ENCODE measurements at regions not wholly inside any gene's neighbourhood (a gene's known extent, or its start where the extent isn't known, plus 50 kb on each side); places are given as distances from the start of the nearest gene placed in this dataset.

DNA sequence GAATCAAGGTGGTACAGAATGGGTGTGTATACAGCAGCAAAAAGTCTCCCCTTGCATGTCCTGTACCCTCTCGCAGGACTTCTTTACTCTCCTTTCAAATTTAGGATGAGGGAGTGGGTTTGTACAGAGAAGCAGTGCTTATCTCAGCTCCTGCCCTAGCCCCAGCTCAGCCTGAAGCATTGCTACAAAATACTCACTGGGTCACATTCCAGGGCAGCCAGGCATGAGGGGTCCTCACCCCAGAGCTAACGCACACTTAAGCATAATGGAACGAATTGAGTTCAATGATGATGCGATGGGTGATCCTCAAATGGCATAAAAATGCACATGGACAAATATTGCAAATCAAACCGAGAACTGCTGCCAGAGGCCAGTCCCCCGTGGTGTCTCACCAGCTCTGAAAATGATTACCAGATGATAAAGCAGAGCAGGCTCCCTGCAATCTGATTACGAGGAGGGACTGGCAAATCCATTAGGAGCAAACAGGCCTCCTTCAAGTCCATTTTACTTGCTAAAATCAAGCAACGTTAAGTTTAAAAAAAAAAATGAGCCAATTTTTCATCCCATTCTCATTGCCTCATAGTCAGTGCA, 231.6 kb upstream of the TAS2R1 start:
- Histone ChIP-seq H3K36me3 (ENCODE audit: control insufficient read depth, insufficient read depth, low read length) (no peaks in the 10 kb centered on the region), H3K27me3 (ENCODE audit: control insufficient read depth, insufficient read depth, low read length) (no peaks in the 10 kb centered on the region), H3K27ac (ENCODE audit: low read depth, low read length) (no peak overlapping the region), H3K4me1 (ENCODE audit: control insufficient read depth, insufficient read depth, low read length) (no peaks in the 10 kb centered on the region; the same call in 1 of the 2 replicates), H3K9me3 (ENCODE audit: control insufficient read depth, insufficient read depth, low read depth, low read length) (peaks cover 32% of the 10 kb centered on the region), H3K9ac (ENCODE audit: low read length) (no peak overlapping the region), H3K4me3 (ENCODE audit: low read depth, low read length) (no peak overlapping the region)

DNA sequence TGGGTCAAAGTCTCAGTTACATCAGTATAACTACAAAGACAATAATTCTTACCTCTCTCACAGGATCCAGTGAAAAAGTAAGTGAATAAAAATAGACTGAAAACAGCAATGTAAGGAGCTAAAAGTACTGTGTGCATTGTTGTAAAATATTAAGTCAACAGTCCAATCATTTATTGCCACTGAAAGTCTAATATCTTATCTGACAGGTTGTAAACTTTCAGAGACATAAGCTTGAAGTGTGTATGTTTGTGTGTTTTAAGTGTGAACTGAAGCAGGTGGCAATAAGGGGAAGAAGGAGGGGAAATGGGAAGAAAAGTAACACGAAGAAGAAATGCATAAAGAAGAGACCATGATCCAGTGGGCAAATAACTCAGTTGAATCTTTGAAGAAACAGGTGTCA, 229.7 kb upstream of the TAS2R1 start:
- Histone ChIP-seq H3K4me1 (ENCODE audit: control insufficient read depth, insufficient read depth, low read length) (no peaks in the 10 kb centered on the region; the same call in 1 of the 2 replicates), H3K36me3 (ENCODE audit: control insufficient read depth, insufficient read depth, low read length) (no peaks in the 10 kb centered on the region), H3K9me3 (ENCODE audit: control insufficient read depth, insufficient read depth, low read depth, low read length) (peaks cover 15% of the 10 kb centered on the region), H3K27me3 (ENCODE audit: control insufficient read depth, insufficient read depth, low read length) (no peaks in the 10 kb centered on the region), H3K9ac (ENCODE audit: low read length) (no peak overlapping the region), H3K4me3 (ENCODE audit: low read depth, low read length) (no peak overlapping the region), H3K27ac (ENCODE audit: low read depth, low read length) (no peak overlapping the region)

DNA sequence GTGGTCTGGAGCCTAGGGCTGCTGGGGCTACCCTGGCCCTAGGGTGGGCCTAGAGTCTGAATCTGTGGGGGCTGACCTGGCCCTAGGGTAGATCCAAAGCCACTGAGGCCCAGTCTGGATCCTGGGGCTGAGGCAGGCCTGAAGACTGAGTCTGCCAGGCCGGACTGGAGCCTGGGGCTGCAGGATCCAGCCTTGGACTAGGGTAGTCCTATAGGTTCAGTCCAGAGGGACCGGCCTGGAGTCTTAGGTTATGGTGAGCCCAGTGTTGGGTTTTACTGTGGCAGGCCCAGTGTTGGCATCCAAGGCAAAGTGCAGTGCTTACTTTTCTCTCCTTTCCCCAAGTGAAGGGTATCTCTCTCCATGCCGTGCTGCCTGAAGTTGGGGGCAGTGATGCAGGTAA, 227.9 kb upstream of the TAS2R1 start:
- Histone ChIP-seq H3K27me3 (ENCODE audit: control insufficient read depth, insufficient read depth, low read length) (no peaks in the 10 kb centered on the region), H3K36me3 (ENCODE audit: control insufficient read depth, insufficient read depth, low read length) (no peaks in the 10 kb centered on the region), H3K9ac (ENCODE audit: low read length) (no peak overlapping the region), H3K27ac (ENCODE audit: low read depth, low read length) (no peak overlapping the region), H3K4me1 (ENCODE audit: control insufficient read depth, insufficient read depth, low read length) (no peaks in the 10 kb centered on the region; the same call in 1 of the 2 replicates), H3K4me3 (ENCODE audit: low read depth, low read length) (no peak overlapping the region), H3K9me3 (ENCODE audit: control insufficient read depth, insufficient read depth, low read depth, low read length) (0 out of 2 replicates have a peak, but pooled peaks cover 3% of the 10 kb centered on the region)

DNA sequence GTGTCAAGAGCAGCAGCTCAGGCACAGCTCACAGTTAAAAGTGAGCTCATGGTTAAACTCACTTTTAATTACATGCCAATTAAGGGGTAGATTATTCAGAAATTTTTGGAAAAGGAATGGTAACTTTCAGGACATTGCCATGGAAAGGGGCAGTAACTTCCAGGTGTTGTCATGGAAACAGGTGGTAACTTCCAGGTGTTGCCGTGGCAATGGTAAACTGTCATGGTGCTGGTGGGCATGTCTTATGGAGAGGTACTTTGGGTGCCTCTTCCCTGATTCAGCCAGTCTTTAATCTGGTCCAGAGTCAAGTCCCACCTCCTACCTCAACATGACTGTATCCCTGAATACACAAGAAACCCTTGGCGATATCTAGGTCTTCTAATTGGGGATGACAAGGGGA, 223.2 kb upstream of the TAS2R1 start:
- H3K27me3 ChIP-seq (ENCODE audit: control insufficient read depth, insufficient read depth, low read length): no peaks in the 10 kb centered on the region
- H3K36me3 ChIP-seq (ENCODE audit: control insufficient read depth, insufficient read depth, low read length): no peaks in the 10 kb centered on the region
- H3K4me3 ChIP-seq (ENCODE audit: low read depth, low read length): no peak overlapping the region
- no peaks in the 10 kb centered on the region for H3K4me1 ChIP-seq (ENCODE audit: control insufficient read depth, insufficient read depth, low read length)
- H3K27ac ChIP-seq (ENCODE audit: low read depth, low read length): no peak overlapping the region
- no peak overlapping the region for H3K9ac ChIP-seq (ENCODE audit: low read length)
- H3K9me3 ChIP-seq (ENCODE audit: control insufficient read depth, insufficient read depth, low read depth, low read length): 0 out of 2 replicates have a peak, but pooled peaks cover 3% of the 10 kb centered on the region

DNA sequence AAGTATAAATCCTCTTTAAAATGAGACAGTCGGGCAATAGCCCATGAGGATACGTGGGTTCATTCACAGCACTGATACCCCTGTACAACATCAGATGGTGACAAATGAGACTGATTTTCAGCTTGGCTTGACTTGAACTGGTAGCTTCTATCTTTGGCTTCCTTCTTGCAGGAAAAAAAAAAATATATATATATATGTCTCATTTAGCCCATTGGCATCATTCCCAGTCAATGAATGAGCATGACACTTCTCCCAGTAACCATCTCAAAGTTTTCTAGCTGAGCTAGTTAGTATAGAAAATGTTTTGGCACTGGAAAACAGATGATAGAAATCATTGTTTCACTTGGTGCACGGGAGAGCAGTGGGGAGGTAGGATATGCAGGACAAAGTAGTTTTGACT, 222.5 kb upstream of the TAS2R1 start:
- Histone ChIP-seq H3K9me3 (ENCODE audit: control insufficient read depth, insufficient read depth, low read depth, low read length) (0 out of 2 replicates have a peak, but pooled peaks cover 3% of the 10 kb centered on the region), H3K9ac (ENCODE audit: low read length) (no peak overlapping the region), H3K4me1 (ENCODE audit: control insufficient read depth, insufficient read depth, low read length) (no peaks in the 10 kb centered on the region), H3K27ac (ENCODE audit: low read depth, low read length) (no peak overlapping the region), H3K36me3 (ENCODE audit: control insufficient read depth, insufficient read depth, low read length) (no peaks in the 10 kb centered on the region), H3K4me3 (ENCODE audit: low read depth, low read length) (no peak overlapping the region), H3K27me3 (ENCODE audit: control insufficient read depth, insufficient read depth, low read length) (no peaks in the 10 kb centered on the region)

DNA sequence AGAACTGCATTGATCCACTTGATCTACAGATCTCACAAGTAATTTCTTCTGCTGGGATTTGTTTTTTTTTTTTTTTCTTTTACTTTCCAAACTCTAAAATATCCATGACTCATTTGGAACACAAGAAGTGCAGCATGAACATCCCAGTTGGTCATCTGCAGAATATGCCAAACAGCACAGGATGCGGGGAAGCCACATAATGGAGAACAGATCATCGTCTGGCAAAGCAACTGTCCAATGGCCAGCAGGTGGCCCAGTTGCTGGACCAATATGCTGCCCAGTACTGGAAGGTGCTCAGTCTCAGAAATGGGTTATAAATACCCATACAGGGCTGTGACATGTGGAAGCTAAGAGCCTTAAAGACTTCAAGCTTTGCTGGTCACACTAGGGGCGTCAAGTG, 221.3 kb upstream of the TAS2R1 start:
- no peaks in the 10 kb centered on the region for H3K36me3 ChIP-seq (ENCODE audit: control insufficient read depth, insufficient read depth, low read length)
- no peak overlapping the region for H3K4me3 ChIP-seq (ENCODE audit: low read depth, low read length)
- no peak overlapping the region for H3K9ac ChIP-seq (ENCODE audit: low read length)
- no peaks in the 10 kb centered on the region for H3K27me3 ChIP-seq (ENCODE audit: control insufficient read depth, insufficient read depth, low read length)
- no peaks in the 10 kb centered on the region for H3K9me3 ChIP-seq (ENCODE audit: control insufficient read depth, insufficient read depth, low read depth, low read length)
- H3K4me1 ChIP-seq (ENCODE audit: control insufficient read depth, insufficient read depth, low read length): no peaks in the 10 kb centered on the region
- no peak overlapping the region for H3K27ac ChIP-seq (ENCODE audit: low read depth, low read length)

DNA sequence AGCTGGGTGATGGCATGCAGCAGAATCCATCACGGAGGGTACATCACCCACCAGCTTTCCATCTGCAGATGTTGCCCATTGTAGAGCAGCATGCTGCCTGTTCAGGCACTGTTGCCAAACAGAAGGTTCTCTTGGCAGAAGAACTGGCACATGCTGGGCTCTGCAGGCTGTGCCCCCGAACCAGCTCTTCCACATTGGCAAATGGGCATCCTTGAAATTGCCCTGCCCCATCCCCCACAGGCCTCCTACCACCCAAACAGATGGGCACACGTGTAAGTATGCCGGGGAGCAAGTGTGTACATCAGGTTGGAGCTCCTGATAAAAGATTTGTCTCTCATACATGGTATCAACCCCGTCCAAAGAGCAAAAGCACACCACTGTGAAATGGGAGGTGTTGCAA, 220.3 kb upstream of the TAS2R1 start:
- no peak overlapping the region for H3K9ac ChIP-seq (ENCODE audit: low read length)
- no peak overlapping the region for H3K4me3 ChIP-seq (ENCODE audit: low read depth, low read length)
- no peaks in the 10 kb centered on the region for H3K4me1 ChIP-seq (ENCODE audit: control insufficient read depth, insufficient read depth, low read length)
- no peaks in the 10 kb centered on the region for H3K27me3 ChIP-seq (ENCODE audit: control insufficient read depth, insufficient read depth, low read length)
- no peaks in the 10 kb centered on the region for H3K9me3 ChIP-seq (ENCODE audit: control insufficient read depth, insufficient read depth, low read depth, low read length)
- no peak overlapping the region for H3K27ac ChIP-seq (ENCODE audit: low read depth, low read length)
- no peaks in the 10 kb centered on the region for H3K36me3 ChIP-seq (ENCODE audit: control insufficient read depth, insufficient read depth, low read length)

DNA sequence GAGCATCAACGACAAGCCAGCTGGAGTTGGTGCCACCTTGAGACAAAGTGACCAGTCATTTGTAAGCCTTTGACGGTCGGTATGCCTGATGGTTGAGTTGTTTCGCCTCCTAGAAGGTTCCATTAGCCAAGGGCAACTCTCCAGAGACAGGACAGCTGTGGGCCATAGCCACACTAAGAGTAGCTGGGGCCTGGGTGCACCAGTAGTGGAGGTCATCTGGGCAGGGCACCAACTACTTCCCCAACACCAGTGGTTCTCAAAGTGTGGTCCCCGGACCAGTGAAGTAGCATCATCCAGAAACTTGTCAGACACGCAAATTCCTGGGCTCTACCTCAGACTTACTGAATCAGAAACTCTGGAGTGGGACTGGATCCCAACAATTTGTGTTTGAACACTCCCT, 217.5 kb upstream of the TAS2R1 start:
- H3K27ac ChIP-seq (ENCODE audit: low read depth, low read length): no peak overlapping the region
- no peaks in the 10 kb centered on the region for H3K9me3 ChIP-seq (ENCODE audit: control insufficient read depth, insufficient read depth, low read depth, low read length)
- H3K27me3 ChIP-seq (ENCODE audit: control insufficient read depth, insufficient read depth, low read length): no peaks in the 10 kb centered on the region

DNA sequence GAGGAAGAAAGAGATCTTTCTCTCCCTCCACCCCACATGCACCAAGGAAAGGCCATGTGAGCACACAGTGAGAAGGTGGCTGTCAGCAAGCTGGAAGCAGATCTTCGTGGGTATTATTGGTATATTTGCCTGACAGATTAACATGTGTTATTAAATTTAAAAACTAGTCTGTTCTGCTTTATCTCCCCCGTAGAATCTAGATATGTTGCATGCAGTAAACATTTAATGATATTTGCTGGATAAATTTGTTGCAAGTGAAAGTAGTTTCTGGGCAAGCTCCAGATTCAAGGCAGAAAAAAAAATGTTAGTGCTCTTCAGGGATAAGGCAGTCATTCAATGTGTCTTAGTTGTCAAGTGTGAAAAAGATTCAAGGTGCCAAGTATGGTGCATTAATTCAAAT, 215.0 kb upstream of the TAS2R1 start:
- Histone ChIP-seq H3K36me3 (ENCODE audit: control insufficient read depth, insufficient read depth, low read length) (no peaks in the 10 kb centered on the region), H3K4me3 (ENCODE audit: low read depth, low read length) (no peak overlapping the region), H3K9me3 (ENCODE audit: control insufficient read depth, insufficient read depth, low read depth, low read length) (peaks cover 11% of the 10 kb centered on the region), H3K4me1 (ENCODE audit: control insufficient read depth, insufficient read depth, low read length) (no peaks in the 10 kb centered on the region), H3K27ac (ENCODE audit: low read depth, low read length) (no peak overlapping the region), H3K9ac (ENCODE audit: low read length) (no peak overlapping the region), H3K27me3 (ENCODE audit: control insufficient read depth, insufficient read depth, low read length) (no peaks in the 10 kb centered on the region)

More for the DNA sequence above, 217.5 kb upstream of the TAS2R1 start:
- Histone ChIP-seq H3K4me1 (ENCODE audit: control insufficient read depth, insufficient read depth, low read length) (no peaks in the 10 kb centered on the region), H3K36me3 (ENCODE audit: control insufficient read depth, insufficient read depth, low read length) (no peaks in the 10 kb centered on the region), H3K4me3 (ENCODE audit: low read depth, low read length) (no peak overlapping the region), H3K9ac (ENCODE audit: low read length) (no peak overlapping the region)

DNA sequence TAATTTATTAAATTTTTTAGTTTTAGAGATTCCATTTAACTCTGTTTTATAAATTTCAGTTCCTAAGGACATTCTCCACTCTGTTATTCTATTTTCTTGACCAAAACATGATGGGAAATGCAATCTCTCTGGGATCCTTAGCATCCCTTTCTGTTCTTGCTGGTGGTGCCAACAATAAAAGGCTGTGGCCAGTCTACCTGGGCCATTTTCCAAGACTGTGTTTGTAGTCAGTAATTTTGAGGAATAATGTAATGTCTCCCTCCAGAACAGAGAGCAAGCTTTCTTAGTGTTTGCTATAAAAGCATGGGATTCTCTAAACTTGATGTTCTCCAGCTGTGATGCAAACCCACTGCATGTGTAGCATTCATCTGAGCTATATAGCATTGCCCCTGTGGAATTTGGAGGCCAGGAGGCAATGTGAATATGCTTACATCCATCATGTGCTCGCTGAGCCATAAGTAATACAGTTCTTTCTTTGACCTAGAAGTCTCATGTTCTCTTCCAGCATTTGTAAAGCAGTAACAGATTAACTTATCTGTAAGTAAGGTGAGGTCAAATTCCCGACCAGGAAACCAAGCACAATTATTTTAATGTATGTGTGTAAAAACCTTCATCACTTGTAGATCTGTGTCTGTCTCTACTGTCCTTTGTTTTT, 211.5 kb upstream of the TAS2R1 start:
- Histone ChIP-seq H3K4me3 (ENCODE audit: low read depth, low read length) (no peak overlapping the region), H3K27ac (ENCODE audit: low read depth, low read length) (no peak overlapping the region), H3K4me1 (ENCODE audit: control insufficient read depth, insufficient read depth, low read length) (no peaks in the 10 kb centered on the region), H3K27me3 (ENCODE audit: control insufficient read depth, insufficient read depth, low read length) (no peaks in the 10 kb centered on the region), H3K36me3 (ENCODE audit: control insufficient read depth, insufficient read depth, low read length) (no peaks in the 10 kb centered on the region), H3K9ac (ENCODE audit: low read length) (no peak overlapping the region), H3K9me3 (ENCODE audit: control insufficient read depth, insufficient read depth, low read depth, low read length) (peaks cover 19% of the 10 kb centered on the region)

DNA sequence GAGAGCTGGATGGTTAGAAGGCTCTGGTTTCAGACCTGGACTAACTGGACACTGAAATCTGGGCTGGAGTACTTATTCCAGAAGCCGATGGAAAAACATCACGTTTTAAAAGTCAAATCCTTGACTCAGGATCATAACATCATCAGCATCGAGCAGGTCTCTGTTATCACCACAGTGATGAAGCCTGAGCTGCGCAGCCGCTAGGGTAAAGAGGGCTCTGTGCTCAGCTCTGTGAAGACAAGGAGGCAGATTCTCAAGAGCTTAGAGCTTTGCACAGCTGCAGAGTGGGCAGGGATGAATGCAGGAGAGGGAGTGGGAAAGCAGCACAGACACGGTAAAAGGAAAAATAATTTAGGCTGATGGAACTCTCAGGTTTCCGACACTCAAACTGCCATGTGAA, 208.8 kb upstream of the TAS2R1 start:
- H3K27me3 ChIP-seq (ENCODE audit: control insufficient read depth, insufficient read depth, low read length): no peaks in the 10 kb centered on the region
- peaks cover 17% of the 10 kb centered on the region for H3K4me1 ChIP-seq (ENCODE audit: control insufficient read depth, insufficient read depth, low read length)
- H3K9ac ChIP-seq (ENCODE audit: low read length): no peak overlapping the region
- no peak overlapping the region for H3K27ac ChIP-seq (ENCODE audit: low read depth, low read length)
- H3K4me3 ChIP-seq (ENCODE audit: low read depth, low read length): no peak overlapping the region
- no peaks in the 10 kb centered on the region for H3K36me3 ChIP-seq (ENCODE audit: control insufficient read depth, insufficient read depth, low read length)
- H3K9me3 ChIP-seq (ENCODE audit: control insufficient read depth, insufficient read depth, low read depth, low read length): peaks cover 20% of the 10 kb centered on the region

Data from HUES6 (cell line).